Lower leg skin (tissue), 3 donors: ENCODE measurements at regions not wholly inside any gene's neighbourhood (a gene's known extent, or its start where the extent isn't known, plus 50 kb on each side); places are given as distances from the start of the nearest gene placed in this dataset.

Experiments used
- POLR2A ChIP-seq, 2 donors: fragments of 450-650 bp; IDR thresholded peaks; one replicate each; pipeline ENCODE4 v1.6.1; 2016 to 2017; ENCODE audit warnings: antibody characterized with exemption in 2 of 2, mild to moderate bottlenecking in 1 of 2, moderate library complexity in 1 of 2
- TF ChIP-seq, protein P1 (sequence below), 3 donors: fragments of 450-650 bp; IDR thresholded peaks; one replicate each; pipeline ENCODE4 v1.5.1; 2016; ENCODE audit warnings: antibody characterized with exemption in 3 of 3, mild to moderate bottlenecking in 3 of 3, moderate library complexity in 2 of 3

DNA sequence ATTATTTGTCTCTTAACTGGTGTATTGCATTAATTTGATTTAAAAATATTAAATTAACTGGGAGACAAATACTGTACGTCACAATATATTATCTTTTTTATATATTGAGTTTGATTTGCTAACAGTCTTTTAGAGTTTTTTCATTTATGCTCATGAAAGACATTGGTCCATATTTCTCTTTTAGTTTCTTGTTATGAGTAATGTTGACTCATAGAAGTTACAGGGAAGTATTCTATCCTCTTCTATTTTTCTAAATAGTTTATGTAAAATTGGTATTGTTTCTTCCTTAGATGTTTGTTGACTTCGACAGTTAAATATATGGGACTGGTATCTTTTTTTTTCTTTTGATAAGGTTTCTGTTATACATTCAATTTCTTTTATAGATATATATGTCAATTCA lies 1115.6 kb upstream of the CITED2 start:
- TF ChIP-seq, protein P1, sequence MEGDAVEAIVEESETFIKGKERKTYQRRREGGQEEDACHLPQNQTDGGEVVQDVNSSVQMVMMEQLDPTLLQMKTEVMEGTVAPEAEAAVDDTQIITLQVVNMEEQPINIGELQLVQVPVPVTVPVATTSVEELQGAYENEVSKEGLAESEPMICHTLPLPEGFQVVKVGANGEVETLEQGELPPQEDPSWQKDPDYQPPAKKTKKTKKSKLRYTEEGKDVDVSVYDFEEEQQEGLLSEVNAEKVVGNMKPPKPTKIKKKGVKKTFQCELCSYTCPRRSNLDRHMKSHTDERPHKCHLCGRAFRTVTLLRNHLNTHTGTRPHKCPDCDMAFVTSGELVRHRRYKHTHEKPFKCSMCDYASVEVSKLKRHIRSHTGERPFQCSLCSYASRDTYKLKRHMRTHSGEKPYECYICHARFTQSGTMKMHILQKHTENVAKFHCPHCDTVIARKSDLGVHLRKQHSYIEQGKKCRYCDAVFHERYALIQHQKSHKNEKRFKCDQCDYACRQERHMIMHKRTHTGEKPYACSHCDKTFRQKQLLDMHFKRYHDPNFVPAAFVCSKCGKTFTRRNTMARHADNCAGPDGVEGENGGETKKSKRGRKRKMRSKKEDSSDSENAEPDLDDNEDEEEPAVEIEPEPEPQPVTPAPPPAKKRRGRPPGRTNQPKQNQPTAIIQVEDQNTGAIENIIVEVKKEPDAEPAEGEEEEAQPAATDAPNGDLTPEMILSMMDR (IDR thresholded peaks at IDR 0.05): no peak
- no peak for TF ChIP-seq POLR2A (IDR thresholded peaks at IDR 0.05)
